ENCODE measurements at regions not wholly inside any gene's neighbourhood (a gene's known extent, or its start where the extent isn't known, plus 50 kb on each side); places are given as distances from the start of the nearest gene placed in this dataset.

GRCh38 chr4:23245203-23245832, 552.6 kb downstream of the GBA3 start:
- Histone ChIP-seq H3K27ac (no peak overlapping the region), H3K4me1 (replicated peaks in 1 of 2) (peaks cover 0 to 11% of the 10 kb centered on the region in 2 donors), H3K9me3 (replicated peaks in 1 of 3) (no peaks in the 10 kb centered on the region), H3K27me3 (no peaks in the 10 kb centered on the region), H3K36me3 (replicated peaks in 1 of 2) (no peaks in the 10 kb centered on the region), H3K4me3 (no peak overlapping the region)
- WGBS, 4 donors, result 57 to 66% (median 61%) methylated on average over 3 of the region's 3 CpGs
- TF ChIP-seq POLR2A (IDR thresholded peaks at IDR 0.05) (no peak), CTCF (IDR thresholded peaks at IDR 0.05) (no peak)
- intact Hi-C loops (cut with DNase I), result no loop called here
- DNase-seq, result no peak

GRCh38 chr4:23242962-23243361, 550.2 kb downstream of the GBA3 start:
- WGBS, 4 donors, result 21 to 30% (median 28%) methylated on average over 2 of the region's 2 CpGs

GRCh38 chr4:23241408-23241807, 548.7 kb downstream of the GBA3 start:
- 84 to 93% (median 88%) methylated on average over 5 of the region's 5 CpGs for WGBS, 4 donors
- intact Hi-C loops (cut with DNase I), result no loop called here
- Histone ChIP-seq H3K27me3 (no peaks in the 10 kb centered on the region), H3K4me3 (no peak overlapping the region), H3K36me3 (replicated peaks in 1 of 2) (no peaks in the 10 kb centered on the region), H3K9me3 (replicated peaks in 1 of 3) (no peaks in the 10 kb centered on the region), H3K4me1 (replicated peaks in 1 of 2) (peaks cover 0 to 11% of the 10 kb centered on the region in 2 donors), H3K27ac (no peak overlapping the region)
- TF ChIP-seq POLR2A (IDR thresholded peaks at IDR 0.05) (no peak), CTCF (IDR thresholded peaks at IDR 0.05) (no peak)
- no peak for DNase-seq

More at GRCh38 chr4:23242962-23243361, 550.2 kb downstream of the GBA3 start:
- Histone ChIP-seq H3K27ac (peak overlapping the region in 1 of 5 donors; percentile 28), H3K27me3 (no peaks in the 10 kb centered on the region), H3K9me3 (replicated peaks in 1 of 3) (no peaks in the 10 kb centered on the region), H3K4me1 (replicated peaks in 1 of 2) (peaks cover 0 to 11% of the 10 kb centered on the region in 2 donors), H3K36me3 (replicated peaks in 1 of 2) (no peaks in the 10 kb centered on the region), H3K4me3 (no peak overlapping the region)
- intact Hi-C loops (cut with DNase I), result no loop called here
- no peak for TF ChIP-seq CTCF (IDR thresholded peaks at IDR 0.05)
- no peak for DNase-seq

- intact Hi-C loops (cut with DNase I), result no loop called here
- no peak for TF ChIP-seq CTCF (IDR thresholded peaks at IDR 0.05)
- TF ChIP-seq POLR2A (IDR thresholded peaks at IDR 0.05), result no peak
- H3K4me1 ChIP-seq (replicated peaks in 1 of 2), result peaks cover 5 to 11% of the 10 kb centered on the region in 2 donors
- 77 to 82% (median 79%) methylated on average over 2 of the region's 2 CpGs for WGBS, 4 donors
- H3K9me3 ChIP-seq (replicated peaks in 1 of 3), result no peaks in the 10 kb centered on the region
- H3K4me3 ChIP-seq, result no peak overlapping the region
- DNase-seq, result no peak
- no peak overlapping the region for H3K27ac ChIP-seq
- no peaks in the 10 kb centered on the region for H3K27me3 ChIP-seq
- H3K36me3 ChIP-seq (replicated peaks in 1 of 2), result no peaks in the 10 kb centered on the region
Observed at GRCh38 chr4:23238848-23239247, 546.1 kb downstream of the GBA3 start.
